T-cell (primary cell): ENCODE measurements at regions not wholly inside any gene's neighbourhood (a gene's known extent, or its start where the extent isn't known, plus 50 kb on each side); places are given as distances from the start of the nearest gene placed in this dataset.

ENCODE experiments used
- ATAC-seq, 4 experiments: fragments of 200-7000 bp in 3 of 4; fragments of 150-1000 bp in 1 of 4; cut with Tn5 transposase; replicated peaks in 1 of 4; 1 replicate in 3 of 4; 2 replicates in 1 of 4; pipeline ENCODE4 v1.10.0; 2021; ENCODE audit warnings: moderate library complexity in 3 of 4, mild to moderate bottlenecking in 2 of 4, moderate number of reproducible peaks in 1 of 4
- CTCF ChIA-PET, 2 donors: fragments of 300-600 bp; sonication (Branson Sonifier 250); formaldehyde crosslinking; loops; one replicate each; lab custom pipeline; 2022; ENCODE audit warnings: antibody characterized with exemption in 2 of 2; lab: Charles Lee
- POLR2A ChIA-PET, 2 donors: fragments of 300-600 bp; sonication (Branson Sonifier 250); formaldehyde crosslinking; loops; one replicate each; lab custom pipeline; 2022; ENCODE audit warnings: antibody characterized with exemption in 2 of 2; lab: Charles Lee
- DNase-seq, 35 experiments: peaks; one replicate each; pipeline versions ENCODE4 v3.0.0 to v3.0.0-alpha.2; 2013 to 2023
- H3K27ac ChIP-seq: one replicate; pipeline ENCODE4 v1.5.1; 2013; ENCODE audit warnings: low read length
- H3K27me3 ChIP-seq, 2 experiments: replicated peaks in 1 of 2; 1 replicate in 1 of 2; 2 replicates in 1 of 2; pipeline versions ENCODE4 v1.6.1 to v1.7.0; 2013; ENCODE audit warnings: low read length in 1 of 2, mixed read lengths in 1 of 2; ENCODE audit not compliant: control insufficient read depth in 2 of 2, insufficient read depth in 2 of 2; ENCODE audit errors: extremely low read depth in 1 of 2
- H3K36me3 ChIP-seq, 2 donors: 1 replicate in 1 of 2; 2 replicates in 1 of 2; pipeline versions ENCODE4 v1.6.1 to v1.7.0; 2013; ENCODE audit warnings: low read length in 1 of 2; ENCODE audit not compliant: control insufficient read depth in 2 of 2, insufficient read depth in 1 of 2; ENCODE audit errors: extremely low read depth in 1 of 2
- H3K4me1 ChIP-seq, 2 experiments: 1 replicate in 1 of 2; 2 replicates in 1 of 2; pipeline versions ENCODE4 v1.6.1 to v1.7.0; 2013; ENCODE audit warnings: low read length in 2 of 2, mixed read lengths in 1 of 2; ENCODE audit not compliant: insufficient read depth in 2 of 2, control insufficient read depth in 1 of 2; ENCODE audit errors: extremely low read depth in 1 of 2
- H3K4me3 ChIP-seq, 2 donors: 1 replicate in 1 of 2; 2 replicates in 1 of 2; pipeline versions ENCODE4 v1.5.1 to v1.7.0; 2013; ENCODE audit warnings: mild to moderate bottlenecking in 2 of 2, low read length in 1 of 2, moderate library complexity in 1 of 2; ENCODE audit not compliant: control insufficient read depth in 1 of 2; ENCODE audit errors: extremely low read depth in 1 of 2
- H3K9me3 ChIP-seq: 2 replicates; pipeline ENCODE4 v1.7.0; 2013
- H3K27ac Mint-ChIP-seq, 2 donors: one replicate each; pipeline ENCODE4 v1.8.0; 2020 to 2021; ENCODE audit warnings: mild to moderate bottlenecking in 2 of 2, mixed read lengths in 2 of 2
- H3K27me3 Mint-ChIP-seq, 2 donors: one replicate each; pipeline ENCODE4 v1.8.0; 2021 to 2022; ENCODE audit warnings: mixed read lengths in 2 of 2
- H3K36me3 Mint-ChIP-seq: one replicate; pipeline ENCODE4 v1.8.0; 2021; ENCODE audit warnings: mixed read lengths
- H3K4me1 Mint-ChIP-seq, 3 donors: one replicate each; pipeline ENCODE4 v1.8.0; 2020 to 2022; ENCODE audit warnings: mixed read lengths in 3 of 3, mild to moderate bottlenecking in 1 of 3
- H3K4me3 Mint-ChIP-seq, 3 donors: one replicate each; pipeline ENCODE4 v1.8.0; 2020 to 2022; ENCODE audit warnings: mild to moderate bottlenecking in 3 of 3, mixed read lengths in 3 of 3, moderate library complexity in 3 of 3
- H3K9me3 Mint-ChIP-seq, 3 donors: one replicate each; pipeline ENCODE4 v1.8.0; 2020 to 2022; ENCODE audit warnings: mixed read lengths in 3 of 3
- WGBS: methylation state at CpG from one replicate; pipeline ENCODE4 v1.1.5; 2013; ENCODE audit warnings: missing lambda C conversion rate; ENCODE audit not compliant: insufficient coverage; 5-methylcytosine and 5-hydroxymethylcytosine counted together

DNA sequence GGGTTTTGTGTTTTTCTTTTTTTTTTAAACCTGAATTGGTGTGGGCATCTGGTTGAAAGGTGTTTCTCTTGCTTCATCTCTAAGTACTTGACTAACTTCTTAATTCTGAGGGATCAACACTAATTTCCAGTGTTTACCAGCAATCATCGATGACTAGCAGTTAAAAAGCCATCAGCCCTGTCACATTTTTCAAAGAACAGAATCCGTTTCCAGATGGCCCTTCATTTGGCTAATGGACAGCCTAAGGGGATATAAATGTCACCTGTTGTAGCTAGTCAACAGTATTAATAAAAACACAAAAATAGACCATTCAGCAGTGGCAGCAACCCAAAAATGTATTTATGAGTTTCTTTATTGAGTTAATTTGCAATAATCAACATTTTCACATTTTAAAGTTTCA is 1076.5 kb downstream of the MAT2B start:
- POLR2A ChIA-PET: no interaction called here
- DNase-seq (no peak), ATAC-seq (no peak)
- H3K9me3 Mint-ChIP-seq: peaks cover 0 to 6% (median 5%) of the 10 kb centered on the region in 3 donors
- H3K4me1 Mint-ChIP-seq: no peaks in the 10 kb centered on the region
- Histone ChIP-seq H3K27ac (no peak overlapping the region), H3K27me3 (no peaks in the 10 kb centered on the region), H3K9me3 (no peaks in the 10 kb centered on the region), H3K4me1 (no peaks in the 10 kb centered on the region), H3K36me3 (no peaks in the 10 kb centered on the region), H3K4me3 (no peak overlapping the region)
- 80% methylated on average over 1 of the region's 2 CpGs for WGBS
- no peaks in the 10 kb centered on the region for H3K27me3 Mint-ChIP-seq
- H3K36me3 Mint-ChIP-seq: no peaks in the 10 kb centered on the region
- no peak overlapping the region for H3K4me3 Mint-ChIP-seq
- CTCF ChIA-PET: no interaction called here
- no peak overlapping the region for H3K27ac Mint-ChIP-seq

DNA sequence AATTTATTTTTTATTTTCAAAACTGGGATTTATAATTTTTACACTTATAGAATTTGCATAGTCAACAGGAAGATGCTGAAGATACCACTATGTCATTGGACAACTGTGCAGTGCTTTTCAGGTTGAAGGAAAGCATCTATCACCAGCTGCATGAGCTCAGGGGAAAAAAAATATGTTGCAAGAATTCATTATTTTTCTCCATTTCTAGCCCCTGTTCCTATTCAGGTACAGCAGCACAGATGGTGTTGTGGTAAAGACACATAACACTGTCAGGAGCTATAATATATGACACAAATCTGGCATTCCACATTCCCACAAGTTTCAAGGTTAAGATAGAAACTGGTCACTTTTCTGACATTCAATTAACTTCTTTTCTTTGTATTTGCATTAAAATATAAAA is 1088.6 kb downstream of the MAT2B start:
- H3K4me3 ChIP-seq: no peak overlapping the region
- H3K9me3 ChIP-seq: no peaks in the 10 kb centered on the region
- no peaks in the 10 kb centered on the region for H3K4me1 ChIP-seq
- H3K36me3 Mint-ChIP-seq: no peaks in the 10 kb centered on the region
- H3K27ac Mint-ChIP-seq: no peak overlapping the region
- H3K27me3 ChIP-seq: no peaks in the 10 kb centered on the region
- H3K27ac ChIP-seq: no peak overlapping the region
- H3K4me3 Mint-ChIP-seq: no peak overlapping the region
- CTCF ChIA-PET: no interaction called here
- peaks cover 4 to 8% (median 4%) of the 10 kb centered on the region in 3 donors for H3K9me3 Mint-ChIP-seq
- no peaks in the 10 kb centered on the region for H3K4me1 Mint-ChIP-seq
- POLR2A ChIA-PET: no interaction called here
- no peak for ATAC-seq
- no peak for DNase-seq
- no peaks in the 10 kb centered on the region for H3K36me3 ChIP-seq
- no peaks in the 10 kb centered on the region for H3K27me3 Mint-ChIP-seq

DNA sequence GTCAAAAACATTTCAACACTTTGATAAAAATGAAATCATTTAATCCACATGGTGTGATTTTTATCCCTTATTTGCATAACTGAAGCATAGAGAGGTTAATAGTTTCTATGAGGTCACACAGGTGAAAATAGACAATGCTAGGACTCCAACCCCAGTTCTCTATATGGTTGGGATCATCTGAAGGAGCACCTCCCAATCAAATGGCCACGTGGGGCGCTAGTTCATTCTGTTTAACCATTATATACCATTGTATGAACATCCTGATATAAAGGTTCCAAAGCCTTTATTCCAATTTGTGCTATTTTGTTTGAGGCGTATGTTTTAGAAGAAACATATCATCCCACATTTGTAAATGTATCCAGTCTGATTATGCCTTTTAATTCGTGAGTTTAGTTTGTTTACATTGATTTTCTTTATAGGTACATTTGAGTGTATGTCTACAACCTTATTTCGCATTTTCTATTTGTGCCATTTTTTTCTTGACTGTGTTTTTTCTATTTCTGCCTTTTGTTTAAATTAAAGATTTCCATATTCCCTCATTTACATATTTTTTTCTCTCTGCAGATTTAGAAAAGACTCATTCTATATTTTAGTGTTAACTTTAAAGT is 1092.0 kb downstream of the MAT2B start:
- peaks cover 4 to 8% (median 6%) of the 10 kb centered on the region in 3 donors for H3K9me3 Mint-ChIP-seq
- no peaks in the 10 kb centered on the region for H3K27me3 Mint-ChIP-seq
- ChIA-PET POLR2A (no interaction called here), CTCF (no interaction called here)
- no peaks in the 10 kb centered on the region for H3K27me3 ChIP-seq
- H3K4me1 ChIP-seq: no peaks in the 10 kb centered on the region
- no peak overlapping the region for H3K4me3 Mint-ChIP-seq
- no CpG with 5 or more reads among the region's 5 CpGs for WGBS
- H3K9me3 ChIP-seq: no peaks in the 10 kb centered on the region
- H3K27ac Mint-ChIP-seq: no peak overlapping the region
- no peak overlapping the region for H3K27ac ChIP-seq
- no peaks in the 10 kb centered on the region for H3K4me1 Mint-ChIP-seq
- H3K36me3 ChIP-seq: no peaks in the 10 kb centered on the region
- DNase-seq (no peak), ATAC-seq (no peak)
- no peak overlapping the region for H3K4me3 ChIP-seq
- H3K36me3 Mint-ChIP-seq: no peaks in the 10 kb centered on the region

DNA sequence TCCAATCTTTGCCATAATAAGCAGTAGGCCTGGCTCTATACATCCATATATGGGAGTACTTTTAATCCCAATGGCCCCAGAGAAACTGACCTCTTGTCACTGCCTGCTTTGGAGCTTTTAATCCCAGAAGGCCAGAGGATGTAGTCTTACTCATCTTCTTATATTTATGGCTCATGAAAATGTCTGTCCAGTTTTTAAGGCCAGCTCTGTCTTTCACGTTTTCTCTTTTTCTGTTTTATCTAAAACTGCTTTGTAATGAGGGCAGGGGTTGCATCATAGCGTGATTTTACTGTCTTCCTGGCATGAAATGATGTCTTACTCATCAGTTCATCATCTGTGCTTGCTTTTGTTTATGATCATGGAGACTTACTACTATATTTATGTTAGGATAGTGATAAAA is 1094.9 kb downstream of the MAT2B start:
- ChIA-PET CTCF (no interaction called here), POLR2A (no interaction called here)
- no peaks in the 10 kb centered on the region for H3K27me3 Mint-ChIP-seq
- no peaks in the 10 kb centered on the region for H3K4me1 Mint-ChIP-seq
- no peaks in the 10 kb centered on the region for H3K27me3 ChIP-seq
- H3K4me3 Mint-ChIP-seq: no peak overlapping the region
- no peak overlapping the region for H3K4me3 ChIP-seq
- no CpG with 5 or more reads among the region's 2 CpGs for WGBS
- H3K9me3 ChIP-seq: no peaks in the 10 kb centered on the region
- ATAC-seq (no peak), DNase-seq (no peak)
- no peaks in the 10 kb centered on the region for H3K36me3 Mint-ChIP-seq
- H3K9me3 Mint-ChIP-seq: peaks cover 3 to 5% (median 4%) of the 10 kb centered on the region in 3 donors
- H3K27ac ChIP-seq: no peak overlapping the region
- no peaks in the 10 kb centered on the region for H3K36me3 ChIP-seq
- no peaks in the 10 kb centered on the region for H3K4me1 ChIP-seq
- H3K27ac Mint-ChIP-seq: no peak overlapping the region

DNA sequence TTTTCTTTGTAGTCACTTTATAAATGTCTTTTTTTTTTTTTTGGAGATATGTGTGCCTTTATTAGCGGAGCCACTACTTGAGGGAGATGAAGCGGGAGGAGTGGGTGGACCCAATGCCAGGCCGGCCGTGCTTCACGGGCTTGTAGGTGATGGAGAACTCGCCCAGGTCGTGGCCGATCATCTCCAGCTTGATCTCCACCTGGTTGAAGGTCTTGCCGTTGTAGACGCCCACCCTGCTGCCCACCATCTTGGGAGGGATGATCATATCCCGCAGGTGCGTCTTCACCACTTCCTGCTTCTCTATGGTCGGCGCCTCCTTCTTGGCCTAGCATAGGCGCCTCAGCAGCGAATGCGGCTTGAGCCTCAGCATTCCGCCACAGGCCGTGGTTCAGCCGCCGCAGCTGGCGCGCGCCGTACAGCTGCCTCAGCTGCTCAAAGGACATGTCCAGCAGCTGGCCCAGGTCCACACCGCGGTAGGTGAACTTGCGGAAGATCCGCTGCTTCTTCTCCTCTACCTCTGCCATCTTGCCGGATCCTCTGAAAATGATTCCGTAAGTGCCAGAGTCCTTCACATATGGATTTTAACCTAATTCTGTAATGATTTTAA is 1095.6 kb downstream of the MAT2B start:
- Histone ChIP-seq H3K36me3 (no peaks in the 10 kb centered on the region), H3K27me3 (no peaks in the 10 kb centered on the region), H3K9me3 (no peaks in the 10 kb centered on the region), H3K4me3 (no peak overlapping the region), H3K4me1 (no peaks in the 10 kb centered on the region), H3K27ac (no peak overlapping the region)
- ATAC-seq (no peak), DNase-seq (no peak)
- WGBS: 96% methylated on average over 21 of the region's 31 CpGs
- POLR2A ChIA-PET: no interaction called here
- H3K9me3 Mint-ChIP-seq: peaks cover 4 to 9% (median 5%) of the 10 kb centered on the region in 3 donors
- CTCF ChIA-PET: no interaction called here
- H3K4me1 Mint-ChIP-seq: no peaks in the 10 kb centered on the region
- no peak overlapping the region for H3K27ac Mint-ChIP-seq
- no peaks in the 10 kb centered on the region for H3K27me3 Mint-ChIP-seq
- H3K4me3 Mint-ChIP-seq: no peak overlapping the region
- H3K36me3 Mint-ChIP-seq: no peaks in the 10 kb centered on the region

DNA sequence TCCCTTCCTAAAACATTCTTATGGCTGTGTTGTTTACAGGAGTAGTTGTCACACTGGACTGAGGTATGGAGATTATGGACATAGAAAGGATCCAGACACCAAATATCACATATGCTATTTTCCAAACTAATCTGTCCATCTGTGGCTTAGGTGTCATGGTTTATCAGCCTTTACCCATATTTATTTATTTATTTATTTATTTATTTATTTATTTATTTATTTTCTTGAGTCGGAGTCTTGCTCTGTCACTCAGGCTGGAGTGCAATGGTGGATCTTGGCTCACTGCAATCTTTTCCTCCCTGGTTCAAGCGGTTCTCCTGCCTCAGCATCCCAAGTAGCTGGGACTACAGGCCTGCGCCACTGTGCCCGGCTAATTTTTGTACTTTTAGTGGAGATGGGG is 1103.1 kb downstream of the MAT2B start:
- no peaks in the 10 kb centered on the region for H3K36me3 Mint-ChIP-seq
- Histone ChIP-seq H3K36me3 (no peaks in the 10 kb centered on the region), H3K4me3 (no peak overlapping the region), H3K27ac (no peak overlapping the region), H3K27me3 (no peaks in the 10 kb centered on the region), H3K9me3 (no peaks in the 10 kb centered on the region), H3K4me1 (no peaks in the 10 kb centered on the region)
- CTCF ChIA-PET: no interaction called here
- H3K27ac Mint-ChIP-seq: no peak overlapping the region
- H3K9me3 Mint-ChIP-seq: peaks cover 0 to 7% (median 3%) of the 10 kb centered on the region in 3 donors
- no peak overlapping the region for H3K4me3 Mint-ChIP-seq
- ATAC-seq (no peak), DNase-seq (no peak)
- no peaks in the 10 kb centered on the region for H3K4me1 Mint-ChIP-seq
- POLR2A ChIA-PET: no interaction called here
- WGBS: 100% methylated on average over 1 of the region's 4 CpGs
- no peaks in the 10 kb centered on the region for H3K27me3 Mint-ChIP-seq
